ENCODE measurements at regions not wholly inside any gene's neighbourhood (a gene's known extent, or its start where the extent isn't known, plus 50 kb on each side); places are given as distances from the start of the nearest gene placed in this dataset.

GRCh38 chr11:91664521-91664920 is 560.1 kb upstream of the FAT3 start:
- no peak for TF ChIP-seq REST (IDR thresholded peaks at IDR 0.05; ENCODE audit: low read depth)
- TF ChIP-seq TAF1 (IDR thresholded peaks at IDR 0.05; ENCODE audit: low read depth) = no peak
- no peak for TF ChIP-seq MAX (IDR thresholded peaks at IDR 0.05)
- no peak for TF ChIP-seq TCF12 (IDR thresholded peaks at IDR 0.05; ENCODE audit: low read depth)
- TF ChIP-seq RAD21 (IDR thresholded peaks at IDR 0.05; ENCODE audit: low read depth) = no peak
- TF ChIP-seq CEBPB (IDR thresholded peaks at IDR 0.05) = no peak
- no peak for TF ChIP-seq TEAD4 (IDR thresholded peaks at IDR 0.05)
- TF ChIP-seq EP300 (IDR thresholded peaks at IDR 0.05; ENCODE audit: borderline replicate concordance) = no peak
- no peak for TF ChIP-seq YY1 (IDR thresholded peaks at IDR 0.05; ENCODE audit: low read depth)
- no peak for TF ChIP-seq ZBTB7A (IDR thresholded peaks at IDR 0.05; ENCODE audit: low read depth)
- TF ChIP-seq EGR1 (IDR thresholded peaks at IDR 0.05) = no peak
- no peak for TF ChIP-seq USF1 (IDR thresholded peaks at IDR 0.05)
- no peak for TF ChIP-seq NFIC (IDR thresholded peaks at IDR 0.05)

Data from Ishikawa (cell line).